B cell (primary cell): ENCODE measurements at regions not wholly inside any gene's neighbourhood (a gene's known extent, or its start where the extent isn't known, plus 50 kb on each side); places are given as distances from the start of the nearest gene placed in this dataset.

Source experiments
- CTCF ChIP-seq: fragments of 200-600 bp; IDR thresholded peaks from one replicate; pipeline ENCODE4 v1.8.0; 2022; ENCODE audit warnings: antibody characterized with exemption, mild to moderate bottlenecking
- EZH2 ChIP-seq: IDR thresholded peaks from 2 replicates; pipeline ENCODE4 v1.6.1; 2012; ENCODE audit warnings: borderline replicate concordance, low read depth, mild to moderate bottlenecking, moderate library complexity, low read length; ENCODE audit not compliant: insufficient read depth, poor library complexity, severe bottlenecking

DNA sequence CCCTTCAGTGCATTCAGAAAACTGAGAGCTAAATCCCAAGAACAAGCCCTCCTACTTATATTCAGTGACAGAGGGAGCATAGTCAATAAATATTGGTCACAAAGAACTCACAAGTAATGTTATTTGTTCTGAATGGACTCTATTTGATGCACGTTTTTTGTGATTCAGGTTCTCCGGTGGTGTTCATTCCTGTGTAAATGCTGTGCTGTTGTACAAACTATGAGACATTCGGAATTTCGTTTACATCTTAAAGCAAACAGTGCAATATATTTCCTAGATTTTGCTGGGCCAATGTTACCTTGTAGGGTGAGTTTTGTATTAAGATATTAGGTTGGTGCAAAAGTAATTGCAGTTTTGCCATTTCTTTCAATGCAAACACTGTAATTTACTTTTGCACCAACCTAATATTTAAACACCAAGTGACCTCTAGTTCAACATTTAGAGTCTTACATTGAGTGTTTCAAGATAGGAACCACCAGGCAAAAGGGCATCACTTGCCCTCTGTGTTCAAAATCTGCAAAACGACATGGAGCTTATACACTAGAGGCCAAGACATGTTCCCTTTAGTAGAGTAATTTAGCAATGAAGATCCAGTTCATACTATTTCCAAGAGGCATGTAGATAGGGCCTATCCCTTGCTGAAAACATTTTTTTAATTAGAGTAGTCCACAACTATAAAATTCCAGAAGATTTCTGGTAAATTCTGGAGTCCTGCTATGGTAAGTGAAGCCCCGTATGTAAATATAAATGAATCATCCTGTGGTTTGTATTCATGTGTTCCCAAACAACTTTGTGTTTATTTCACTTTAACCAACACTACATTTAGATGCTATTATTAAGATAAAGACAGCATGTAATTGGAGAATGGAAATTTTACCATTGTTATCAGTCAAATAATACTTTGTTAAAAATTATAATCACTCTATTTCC is 444.0 kb upstream of the PTGER4 start:
- TF ChIP-seq CTCF = no peak
- TF ChIP-seq EZH2 = no peak
